ENCODE measurements at regions not wholly inside any gene's neighbourhood (a gene's known extent, or its start where the extent isn't known, plus 50 kb on each side); places are given as distances from the start of the nearest gene placed in this dataset.
A peak's percentile ranks its signal among the peaks of the same experiment; 100 is the strongest.

DNA sequence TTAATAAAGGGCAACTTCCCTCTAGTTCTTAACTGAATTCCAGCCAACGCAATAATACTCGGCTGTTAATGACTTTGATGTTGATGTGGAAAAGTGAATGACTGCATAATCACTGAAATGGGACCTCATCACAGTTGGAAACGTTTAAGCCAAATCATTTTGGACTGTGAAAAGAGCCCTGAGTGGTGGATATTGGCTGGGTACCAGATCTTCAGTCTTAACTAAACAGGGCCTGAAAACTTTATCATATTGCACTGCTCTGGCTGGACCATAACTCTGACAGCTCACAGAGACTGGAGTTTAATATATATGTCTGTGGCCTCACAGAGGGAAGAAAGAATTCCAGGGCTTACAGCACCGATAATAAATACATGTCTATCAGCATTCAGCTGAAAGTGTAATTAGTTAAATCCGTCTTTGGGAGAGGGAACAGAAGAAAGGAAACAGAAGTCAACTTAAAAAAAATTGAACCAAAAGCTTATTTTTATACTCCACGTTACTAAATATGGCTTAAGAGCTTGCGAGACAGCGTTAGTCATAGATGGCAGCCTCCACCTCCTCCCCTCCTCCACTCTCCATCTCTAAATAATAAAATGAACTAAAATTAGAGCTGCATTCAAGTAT, 222.3 kb upstream of the CDIN1 start (continued):
- TF ChIP-seq, protein P1, sequence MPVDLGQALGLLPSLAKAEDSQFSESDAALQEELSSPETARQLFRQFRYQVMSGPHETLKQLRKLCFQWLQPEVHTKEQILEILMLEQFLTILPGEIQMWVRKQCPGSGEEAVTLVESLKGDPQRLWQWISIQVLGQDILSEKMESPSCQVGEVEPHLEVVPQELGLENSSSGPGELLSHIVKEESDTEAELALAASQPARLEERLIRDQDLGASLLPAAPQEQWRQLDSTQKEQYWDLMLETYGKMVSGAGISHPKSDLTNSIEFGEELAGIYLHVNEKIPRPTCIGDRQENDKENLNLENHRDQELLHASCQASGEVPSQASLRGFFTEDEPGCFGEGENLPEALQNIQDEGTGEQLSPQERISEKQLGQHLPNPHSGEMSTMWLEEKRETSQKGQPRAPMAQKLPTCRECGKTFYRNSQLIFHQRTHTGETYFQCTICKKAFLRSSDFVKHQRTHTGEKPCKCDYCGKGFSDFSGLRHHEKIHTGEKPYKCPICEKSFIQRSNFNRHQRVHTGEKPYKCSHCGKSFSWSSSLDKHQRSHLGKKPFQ (tag by site-specific recombination; IDR thresholded peaks at IDR 0.05), result peak; percentile 77; the same call in 1 of the 2 replicates
- TF ChIP-seq ZNF600 (tag by site-specific recombination; IDR thresholded peaks at IDR 0.05), result peak; percentile 46; the same call in 1 of the 2 replicates
- peak; percentile 87 for TF ChIP-seq GLI2 (tag by site-specific recombination; IDR thresholded peaks at IDR 0.05; ENCODE audit: borderline replicate concordance, low read depth)
- TF ChIP-seq, protein P2, sequence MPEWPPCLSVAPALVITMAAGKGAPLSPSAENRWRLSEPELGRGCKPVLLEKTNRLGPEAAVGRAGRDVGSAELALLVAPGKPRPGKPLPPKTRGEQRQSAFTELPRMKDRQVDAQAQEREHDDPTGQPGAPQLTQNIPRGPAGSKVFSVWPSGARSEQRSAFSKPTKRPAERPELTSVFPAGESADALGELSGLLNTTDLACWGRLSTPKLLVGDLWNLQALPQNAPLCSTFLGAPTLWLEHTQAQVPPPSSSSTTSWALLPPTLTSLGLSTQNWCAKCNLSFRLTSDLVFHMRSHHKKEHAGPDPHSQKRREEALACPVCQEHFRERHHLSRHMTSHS (tag by site-specific recombination; IDR thresholded peaks at IDR 0.05), result peak; percentile 75; the same call in 1 of the 2 replicates
- 0 out of 2 replicates have a peak, but pooled peaks have one; percentile 53 for TF ChIP-seq ZNF549 (tag by site-specific recombination; IDR thresholded peaks at IDR 0.05)
- TF ChIP-seq ZNF654 (tag by site-specific recombination; IDR thresholded peaks at IDR 0.05; ENCODE audit: low read depth), result peak; percentile 12; the same call in 1 of the 2 replicates
- peak; percentile 58 for TF ChIP-seq GLIS1 (tag by site-specific recombination; IDR thresholded peaks at IDR 0.05)
- TF ChIP-seq SP7 (tag by site-specific recombination; IDR thresholded peaks at IDR 0.05), result peak; percentile 91
- TF ChIP-seq ZNF707 (tag by site-specific recombination; IDR thresholded peaks at IDR 0.05), result peak; percentile 55; the same call in 1 of the 2 replicates
- TF ChIP-seq ZFP69B (tag by site-specific recombination; IDR thresholded peaks at IDR 0.05), result peak; percentile 59; the same call in 1 of the 2 replicates
- peak; percentile 87 for TF ChIP-seq ZNF561 (tag by site-specific recombination; IDR thresholded peaks at IDR 0.05; ENCODE audit: borderline replicate concordance)
- TF ChIP-seq WT1 (tag by site-specific recombination; IDR thresholded peaks at IDR 0.05), result peak; percentile 92
- 0 out of 2 replicates have a peak, but pooled peaks have one; percentile 54 for TF ChIP-seq ZNF660 (tag by site-specific recombination; IDR thresholded peaks at IDR 0.05)
- TF ChIP-seq MZF1 (tag by site-specific recombination; IDR thresholded peaks at IDR 0.05; ENCODE audit: borderline replicate concordance), result peak; percentile 33; the same call in 1 of the 2 replicates
- TF ChIP-seq KLF10 (tag by site-specific recombination; IDR thresholded peaks at IDR 0.05), result peak; percentile 70
- peak; percentile 98 for TF ChIP-seq ZNF843 (tag by site-specific recombination; IDR thresholded peaks at IDR 0.05)
- TF ChIP-seq ZNF677 (tag by site-specific recombination; IDR thresholded peaks at IDR 0.05), result no peak
- no peak for TF ChIP-seq ZNF133 (tag by site-specific recombination; IDR thresholded peaks at IDR 0.05)
- no peak for TF ChIP-seq ZFP37 (tag by site-specific recombination; IDR thresholded peaks at IDR 0.05)
- TF ChIP-seq HOXA7 (CRISPR knock-in tag; IDR thresholded peaks at IDR 0.05; ENCODE audit: borderline replicate concordance), result no peak
- TF ChIP-seq, protein P3, sequence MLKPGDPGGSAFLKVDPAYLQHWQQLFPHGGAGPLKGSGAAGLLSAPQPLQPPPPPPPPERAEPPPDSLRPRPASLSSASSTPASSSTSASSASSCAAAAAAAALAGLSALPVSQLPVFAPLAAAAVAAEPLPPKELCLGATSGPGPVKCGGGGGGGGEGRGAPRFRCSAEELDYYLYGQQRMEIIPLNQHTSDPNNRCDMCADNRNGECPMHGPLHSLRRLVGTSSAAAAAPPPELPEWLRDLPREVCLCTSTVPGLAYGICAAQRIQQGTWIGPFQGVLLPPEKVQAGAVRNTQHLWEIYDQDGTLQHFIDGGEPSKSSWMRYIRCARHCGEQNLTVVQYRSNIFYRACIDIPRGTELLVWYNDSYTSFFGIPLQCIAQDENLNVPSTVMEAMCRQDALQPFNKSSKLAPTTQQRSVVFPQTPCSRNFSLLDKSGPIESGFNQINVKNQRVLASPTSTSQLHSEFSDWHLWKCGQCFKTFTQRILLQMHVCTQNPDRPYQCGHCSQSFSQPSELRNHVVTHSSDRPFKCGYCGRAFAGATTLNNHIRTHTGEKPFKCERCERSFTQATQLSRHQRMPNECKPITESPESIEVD (tag by site-specific recombination; IDR thresholded peaks at IDR 0.05), result peak; percentile 96
- TF ChIP-seq ZNF501 (tag by site-specific recombination; IDR thresholded peaks at IDR 0.05), result peak; percentile 68; the same call in 1 of the 2 replicates
- peak; percentile 15; the same call in 1 of the 2 replicates for TF ChIP-seq SP2 (tag by site-specific recombination; IDR thresholded peaks at IDR 0.05)
- no peak for TF ChIP-seq REPIN1 (tag by site-specific recombination; IDR thresholded peaks at IDR 0.05; ENCODE audit: low read depth)
- TF ChIP-seq ZNF76 (tag by site-specific recombination; IDR thresholded peaks at IDR 0.05; ENCODE audit: borderline replicate concordance, low read depth), result peak; percentile 62; the same call in 1 of the 2 replicates
- TF ChIP-seq ZNF664 (tag by site-specific recombination; IDR thresholded peaks at IDR 0.05), result peak; percentile 90
- TF ChIP-seq ZNF175 (tag by site-specific recombination; IDR thresholded peaks at IDR 0.05), result no peak

Measured in HEK293 (cell line).